Panc1 (cell line): ENCODE measurements at regions not wholly inside any gene's neighbourhood (a gene's known extent, or its start where the extent isn't known, plus 50 kb on each side); places are given as distances from the start of the nearest gene placed in this dataset.

Source experiments
- CTCF ChIP-seq: fragments of 450-650 bp; IDR thresholded peaks from 2 replicates; pipeline ENCODE4 v1.5.1; 2017; ENCODE audit warnings: mild to moderate bottlenecking
- POLR2AphosphoS5 ChIP-seq: IDR thresholded peaks from 2 replicates; pipeline ENCODE4 v1.6.1; 2012; ENCODE audit warnings: mild to moderate bottlenecking, low read depth, low read length, moderate library complexity
- REST ChIP-seq, 2 experiments: IDR thresholded peaks; 2 replicates each; pipeline ENCODE4 v1.6.1; 2011 to 2012; ENCODE audit warnings: low read depth in 2 of 2, control low read depth in 1 of 2, low read length in 1 of 2, mild to moderate bottlenecking in 1 of 2, moderate library complexity in 1 of 2; ENCODE audit not compliant: insufficient read depth in 1 of 2
- SIN3A ChIP-seq: IDR thresholded peaks from 2 replicates; pipeline ENCODE4 v1.6.1; 2012; ENCODE audit warnings: low read depth, mild to moderate bottlenecking, low read length, moderate library complexity, borderline replicate concordance; ENCODE audit not compliant: insufficient read depth
- TCF7L2 ChIP-seq: IDR thresholded peaks from 2 replicates; pipeline ENCODE4 v1.6.1; 2011; ENCODE audit warnings: mild to moderate bottlenecking, low read depth, low read length, inconsistent platforms

GRCh38 chr3:159664653-159665052, 324.0 kb upstream of the IL12A start:
- TF ChIP-seq CTCF (no peak), REST (IDR thresholded peaks at IDR 0.05; ENCODE audit: insufficient read depth in 1 of 2, low read depth in 2 of 2, low read length in 1 of 2) (no peak), POLR2AphosphoS5 (no peak), TCF7L2 (no peak), SIN3A (no peak)
